IMR-90 (cell line): ENCODE measurements at regions not wholly inside any gene's neighbourhood (a gene's known extent, or its start where the extent isn't known, plus 50 kb on each side); places are given as distances from the start of the nearest gene placed in this dataset.

ENCODE experiments used
- ATAC-seq: fragments of 200-7000 bp; cut with Tn5 transposase; 2 replicates; pipeline ENCODE4 v1.9.1; 2020; ENCODE audit warnings: low read depth, mild to moderate bottlenecking, moderate library complexity
- BruUV-seq: library from RNA; stranded (reverse); fragments of 400-500 nt; replicated peaks from 2 replicates; lab custom pipeline; 2021; lab: Mats Ljungman, UMichigan
- CTCF ChIA-PET: fragments of 300-600 bp; formaldehyde crosslinking; extraction: SDS; loops from one replicate; lab custom pipeline; 2021; ENCODE audit warnings: antibody characterized with exemption; lab: Yijun Ruan, JAX
- POLR2A ChIA-PET: fragments of 300-600 bp; sonication (Branson Sonifier 250); formaldehyde crosslinking; loops from one replicate; lab custom pipeline; 2022; ENCODE audit warnings: antibody characterized with exemption; ENCODE audit not compliant: unreplicated experiment; lab: Charles Lee
- DNase-seq: peaks from one replicate; pipeline ENCODE4 v3.0.0; 2013
- H2AFZ ChIP-seq: replicated peaks from 2 replicates; pipeline ENCODE3; 2013; ENCODE audit warnings: low read length, mild to moderate bottlenecking; ENCODE audit not compliant: poor library complexity
- H2AK5ac ChIP-seq: 2 replicates; pipeline ENCODE4 v1.6.1; 2013; ENCODE audit warnings: low read depth, low read length, inconsistent platforms
- H2AK9ac ChIP-seq: replicated peaks from 2 replicates; pipeline ENCODE3; 2013; ENCODE audit warnings: mild to moderate bottlenecking, low read depth, low read length, moderate library complexity; ENCODE audit not compliant: poor library complexity
- H2BK120ac ChIP-seq: 2 replicates; pipeline ENCODE4 v1.6.1; 2013; ENCODE audit warnings: low read depth, low read length, inconsistent platforms
- H2BK15ac ChIP-seq: 3 replicates; pipeline ENCODE4 v1.6.1; 2013; ENCODE audit warnings: low read depth, low read length, inconsistent platforms
- H2BK20ac ChIP-seq: 2 replicates; pipeline ENCODE4 v1.6.1; 2013; ENCODE audit warnings: low read depth, mild to moderate bottlenecking, inconsistent platforms, low read length, moderate library complexity
- H2BK5ac ChIP-seq: 2 replicates; pipeline ENCODE4 v1.6.1; 2013; ENCODE audit warnings: mild to moderate bottlenecking, low read depth, low read length, inconsistent platforms; ENCODE audit not compliant: poor library complexity, severe bottlenecking
- H3K14ac ChIP-seq: replicated peaks from 2 replicates; pipeline ENCODE4 v1.6.1; 2013; ENCODE audit warnings: low read depth, low read length, inconsistent platforms
- H3K18ac ChIP-seq: 2 replicates; pipeline ENCODE4 v1.6.1; 2013; ENCODE audit warnings: low read depth, low read length, control low read depth
- H3K23ac ChIP-seq: 2 replicates; pipeline ENCODE4 v1.6.1; 2013; ENCODE audit warnings: low read depth, low read length, inconsistent platforms
- H3K27ac ChIP-seq: 2 replicates; pipeline ENCODE4 v1.5.1; 2013; ENCODE audit warnings: mild to moderate bottlenecking, control low read depth, low read length; ENCODE audit not compliant: insufficient read depth
- H3K27me3 ChIP-seq: 2 replicates; pipeline ENCODE4 v1.6.1; 2013; ENCODE audit warnings: low read length; ENCODE audit not compliant: control insufficient read depth, insufficient read depth
- H3K36me3 ChIP-seq: 2 replicates; pipeline ENCODE4 v1.6.1; 2013; ENCODE audit warnings: low read length, mixed read lengths; ENCODE audit not compliant: control insufficient read depth, insufficient read depth
- H3K4ac ChIP-seq: 2 replicates; pipeline ENCODE4 v1.6.1; 2013; ENCODE audit warnings: low read depth, low read length, inconsistent platforms
- H3K4me1 ChIP-seq: 2 replicates; pipeline ENCODE4 v1.6.1; 2013; ENCODE audit warnings: low read length, mixed read lengths; ENCODE audit not compliant: control insufficient read depth, insufficient read depth
- H3K4me2 ChIP-seq: 2 replicates; pipeline ENCODE4 v1.6.1; 2013; ENCODE audit warnings: low read depth, mild to moderate bottlenecking, control low read depth, low read length, moderate library complexity
- H3K4me3 ChIP-seq: 2 replicates; pipeline ENCODE4 v1.5.1; 2013; ENCODE audit warnings: low read depth, mild to moderate bottlenecking, control low read depth, low read length, moderate library complexity; ENCODE audit not compliant: insufficient read depth
- H3K56ac ChIP-seq: 2 replicates; pipeline ENCODE4 v1.6.1; 2013; ENCODE audit warnings: low read length, inconsistent platforms; ENCODE audit not compliant: insufficient read depth; ENCODE audit errors: extremely low read depth
- H3K79me1 ChIP-seq, 2 experiments: 2 replicates each; pipeline ENCODE4 v1.6.1; 2013; ENCODE audit warnings: low read length in 2 of 2, inconsistent platforms in 1 of 2, low read depth in 1 of 2
- H3K9ac ChIP-seq: 2 replicates; pipeline ENCODE4 v1.6.1; 2013; ENCODE audit warnings: low read depth, low read length, control low read depth
- H3K9me1 ChIP-seq: 2 replicates; pipeline ENCODE4 v1.6.1; 2013; ENCODE audit warnings: low read length, inconsistent platforms; ENCODE audit not compliant: insufficient read depth
- H3K9me3 ChIP-seq: 2 replicates; pipeline ENCODE4 v1.6.1; 2013; ENCODE audit warnings: low read length; ENCODE audit not compliant: control insufficient read depth, insufficient read depth
- H4K20me1 ChIP-seq: 2 replicates; pipeline ENCODE4 v1.6.1; 2013; ENCODE audit warnings: low read length, inconsistent platforms; ENCODE audit not compliant: insufficient read depth
- H4K5ac ChIP-seq: 2 replicates; pipeline ENCODE4 v1.6.1; 2013; ENCODE audit warnings: mild to moderate bottlenecking, low read depth, low read length, control low read depth
- H4K8ac ChIP-seq, 2 experiments: 2 replicates each; pipeline ENCODE4 v1.6.1; 2013; ENCODE audit warnings: low read depth in 2 of 2, low read length in 2 of 2, control low read depth in 1 of 2, inconsistent platforms in 1 of 2
- H4K91ac ChIP-seq: 2 replicates; pipeline ENCODE4 v1.6.1; 2013; ENCODE audit warnings: low read depth, low read length, inconsistent platforms; ENCODE audit not compliant: insufficient read depth
- CEBPB ChIP-seq: IDR thresholded peaks from 2 replicates; pipeline ENCODE4 v1.6.1; 2012; ENCODE audit warnings: low read depth, low read length, improper control_type of control experiment
- SMC3 ChIP-seq: fragments of 150-350 bp; IDR thresholded peaks from 2 replicates; pipeline ENCODE4 v1.6.1; 2016; ENCODE audit warnings: low read depth, mild to moderate bottlenecking, antibody characterized with exemption, low read length, moderate library complexity
- WGBS, 2 experiments: methylation state at CpG; one replicate each; pipeline versions ENCODE4 v1.1.5 to v1.1.7; 2013; ENCODE audit warnings: missing lambda C conversion rate in 2 of 2; ENCODE audit not compliant: insufficient read length in 1 of 2; ENCODE audit errors: extremely low coverage in 2 of 2; 5-methylcytosine and 5-hydroxymethylcytosine counted together
- dilution Hi-C: fragments of 300-500 bp; cut with HindIII; formaldehyde crosslinking; loops from one replicate; pipeline ENCODE4 v1.14.3; 2018; ENCODE audit warnings: low sequenced_read_pairs; ENCODE audit not compliant: unreplicated experiment
- in situ Hi-C: fragments of 300-500 bp; cut with MboI; formaldehyde crosslinking; loops from 3 replicates; pipeline ENCODE4 v1.14.3; 2019; ENCODE audit warnings: low sequenced_read_pairs, inconsistent platforms, mixed read lengths
- intact Hi-C: fragments of 100-400 bp; cut with micrococcal nuclease; formaldehyde crosslinking; loops from 2 replicates; pipeline ENCODE4 v1.10.0; 2022

GRCh38 chr20:3307725-3308124 lies 68.7 kb upstream of the SLC4A11 start:
- POLR2A ChIA-PET, result no interaction called here

More at GRCh38 chr20:3307725-3308124, 68.7 kb upstream of the SLC4A11 start:
- H3K4ac ChIP-seq, result no peak overlapping the region
- H3K56ac ChIP-seq, result no peak overlapping the region
- CTCF ChIA-PET, result interaction anchor here (1.1 kb wide), 1 partner anchor 9 kb away, joined by 4 read pairs; no protein-coding TSS in a partner anchor
- DNase-seq (peak; percentile 19), ATAC-seq (no peak)
- no peak overlapping the region for H3K9ac ChIP-seq
- H3K4me3 ChIP-seq, result no peak overlapping the region
- H4K5ac ChIP-seq, result no peak overlapping the region
- no peak overlapping the region for H2AFZ ChIP-seq
- H3K36me3 ChIP-seq, result peaks cover 48% of the 10 kb centered on the region
- no peak overlapping the region for H2BK15ac ChIP-seq
- no peak overlapping the region for H3K27ac ChIP-seq
- in situ Hi-C loops (no loop called here), dilution Hi-C loops (no loop called here), intact Hi-C loops (no loop called here)
- no peak overlapping the region for H3K4me2 ChIP-seq
- no peak overlapping the region for H2BK120ac ChIP-seq
- H2BK20ac ChIP-seq, result no peak overlapping the region
- no TSS peak for BruUV-seq
- H3K79me1 ChIP-seq, result no peaks in the 10 kb centered on the region
- TF ChIP-seq SMC3 (no peak), CEBPB (0 out of 2 replicates have a peak, but pooled peaks have one; percentile 7)
- H2AK5ac ChIP-seq, result no peak overlapping the region
- no peaks in the 10 kb centered on the region for H3K27me3 ChIP-seq
- H2BK5ac ChIP-seq, result no peak overlapping the region
- peaks cover 6% of the 10 kb centered on the region; the same call in 1 of the 2 replicates for H3K9me1 ChIP-seq
- no peak overlapping the region for H3K18ac ChIP-seq
- no peak overlapping the region for H4K91ac ChIP-seq
- no peak overlapping the region for H4K8ac ChIP-seq
- H3K4me1 ChIP-seq, result peaks cover 1% of the 10 kb centered on the region; the same call in 1 of the 2 replicates
- H3K23ac ChIP-seq, result no peak overlapping the region
- H4K20me1 ChIP-seq, result no peaks in the 10 kb centered on the region
- H3K9me3 ChIP-seq, result no peaks in the 10 kb centered on the region
- H3K14ac ChIP-seq, result no peak overlapping the region
- WGBS, 2 experiments, result no CpG with 5 or more reads among the region's 2 CpGs
- no peak overlapping the region for H2AK9ac ChIP-seq
